CD14-positive monocyte (primary cell): ENCODE measurements at regions not wholly inside any gene's neighbourhood (a gene's known extent, or its start where the extent isn't known, plus 50 kb on each side); places are given as distances from the start of the nearest gene placed in this dataset.

ENCODE experiments used
- DNase-seq, 3 donors: peaks; one replicate each; pipeline ENCODE4 v3.0.0-alpha.2; 2011 to 2022
- H2AFZ ChIP-seq: 2 replicates; pipeline ENCODE4 v1.6.0; 2012; ENCODE audit warnings: mild to moderate bottlenecking, low read depth, low read length, inconsistent platforms; ENCODE audit not compliant: insufficient read depth, poor library complexity, severe bottlenecking
- H3K27ac ChIP-seq, 2 donors: 1 replicate in 1 of 2; 2 replicates in 1 of 2; pipeline ENCODE4 v1.5.1; 2012 to 2013; ENCODE audit warnings: low read length in 2 of 2, control low read depth in 1 of 2, inconsistent platforms in 1 of 2, low read depth in 1 of 2, mild to moderate bottlenecking in 1 of 2
- H3K27me3 ChIP-seq, 2 donors: one replicate each; pipeline versions ENCODE4 v1.6.0 to v1.6.1; 2011 to 2013; ENCODE audit warnings: low read length in 2 of 2; ENCODE audit not compliant: control insufficient read depth in 2 of 2, insufficient read depth in 2 of 2
- H3K36me3 ChIP-seq, 2 donors: replicated peaks in 1 of 2; 1 replicate in 1 of 2; 2 replicates in 1 of 2; pipeline versions ENCODE4 v1.5.1 to v1.6.1; 2012 to 2013; ENCODE audit warnings: low read length in 2 of 2, control low read depth in 1 of 2, inconsistent platforms in 1 of 2, mild to moderate bottlenecking in 1 of 2; ENCODE audit not compliant: insufficient read depth in 2 of 2, control insufficient read depth in 1 of 2
- H3K4me1 ChIP-seq, 2 donors: 1 replicate in 1 of 2; 2 replicates in 1 of 2; pipeline versions ENCODE4 v1.5.1 to v1.6.1; 2012 to 2013; ENCODE audit warnings: low read length in 2 of 2, control low read depth in 1 of 2, inconsistent platforms in 1 of 2, mild to moderate bottlenecking in 1 of 2, moderate library complexity in 1 of 2; ENCODE audit not compliant: insufficient read depth in 2 of 2, control insufficient read depth in 1 of 2
- H3K4me2 ChIP-seq: replicated peaks from 2 replicates; pipeline ENCODE3; 2012; ENCODE audit warnings: low read length, moderate library complexity, mild to moderate bottlenecking; ENCODE audit not compliant: poor library complexity, severe bottlenecking; ENCODE audit errors: extremely low read depth
- H3K4me3 ChIP-seq, 3 experiments: fragments of 200-600 bp in 1 of 3; sonication (generic) in 1 of 3; replicated peaks in 1 of 3; 1 replicate in 2 of 3; 2 replicates in 1 of 3; pipeline ENCODE4 v1.5.1; 2011 to 2013; ENCODE audit warnings: low read length in 3 of 3, mild to moderate bottlenecking in 3 of 3, control low read depth in 2 of 3, low read depth in 2 of 3, inconsistent platforms in 1 of 3, moderate library complexity in 1 of 3
- H3K79me2 ChIP-seq: 2 replicates; pipeline ENCODE4 v1.6.0; 2012; ENCODE audit warnings: mild to moderate bottlenecking, control low read depth, inconsistent platforms, low read length, moderate library complexity; ENCODE audit not compliant: insufficient read depth
- H3K9ac ChIP-seq: 2 replicates; pipeline ENCODE4 v1.6.0; 2017; ENCODE audit warnings: low read length, mild to moderate bottlenecking; ENCODE audit not compliant: insufficient read depth, poor library complexity, severe bottlenecking
- H3K9me3 ChIP-seq, 2 donors: replicated peaks in 1 of 2; 1 replicate in 1 of 2; 2 replicates in 1 of 2; pipeline versions ENCODE4 v1.5.1 to v1.6.1; 2012 to 2013; ENCODE audit warnings: low read length in 2 of 2, control low read depth in 1 of 2; ENCODE audit not compliant: control insufficient read depth in 1 of 2, insufficient read depth in 1 of 2
- H4K20me1 ChIP-seq: 2 replicates; pipeline ENCODE4 v1.6.0; 2012; ENCODE audit warnings: mild to moderate bottlenecking, low read length, control low read depth, moderate library complexity; ENCODE audit not compliant: insufficient read depth
- H3K27ac Mint-ChIP-seq, 7 donors: one replicate each; pipeline ENCODE4 v1.8.0; 2020; ENCODE audit warnings: mild to moderate bottlenecking in 7 of 7, mixed read lengths in 7 of 7, moderate library complexity in 6 of 7, inconsistent platforms in 2 of 7
- H3K27me3 Mint-ChIP-seq, 3 donors: one replicate each; pipeline ENCODE4 v1.8.0; 2021 to 2022; ENCODE audit warnings: low read depth in 3 of 3, mild to moderate bottlenecking in 3 of 3, mixed read lengths in 3 of 3, moderate library complexity in 3 of 3, inconsistent platforms in 1 of 3
- H3K36me3 Mint-ChIP-seq, 2 donors: one replicate each; pipeline ENCODE4 v1.8.0; 2020; ENCODE audit warnings: mixed read lengths in 2 of 2, inconsistent platforms in 1 of 2, mild to moderate bottlenecking in 1 of 2
- H3K4me1 Mint-ChIP-seq: one replicate; pipeline ENCODE4 v1.8.0; 2020; ENCODE audit warnings: mild to moderate bottlenecking, mixed read lengths
- H3K4me3 Mint-ChIP-seq, 2 donors: one replicate each; pipeline ENCODE4 v1.8.0; 2020; ENCODE audit warnings: mild to moderate bottlenecking in 2 of 2, mixed read lengths in 2 of 2, moderate library complexity in 1 of 2
- H3K9me3 Mint-ChIP-seq, 7 donors: one replicate each; pipeline ENCODE4 v1.8.0; 2020 to 2022; ENCODE audit warnings: mixed read lengths in 7 of 7, mild to moderate bottlenecking in 6 of 7, moderate library complexity in 6 of 7, inconsistent platforms in 2 of 7
- WGBS: methylation state at CpG from one replicate; pipeline ENCODE4 v1.1.5; 2013; ENCODE audit warnings: missing lambda C conversion rate; ENCODE audit not compliant: insufficient coverage; 5-methylcytosine and 5-hydroxymethylcytosine counted together
- intact Hi-C, 2 donors: fragments of 100-400 bp; cut with micrococcal nuclease; formaldehyde crosslinking; loops; one replicate each; pipeline versions ENCODE4 v1.15.0 to v1.15.1; 2023
- TF ChIP-seq, protein P1 (sequence below): fragments of 200-600 bp; IDR thresholded peaks from one replicate; pipeline ENCODE4 v1.8.0; 2022; ENCODE audit warnings: antibody characterized with exemption, mild to moderate bottlenecking

- DNase-seq, result no peak
- TF ChIP-seq, protein P1, sequence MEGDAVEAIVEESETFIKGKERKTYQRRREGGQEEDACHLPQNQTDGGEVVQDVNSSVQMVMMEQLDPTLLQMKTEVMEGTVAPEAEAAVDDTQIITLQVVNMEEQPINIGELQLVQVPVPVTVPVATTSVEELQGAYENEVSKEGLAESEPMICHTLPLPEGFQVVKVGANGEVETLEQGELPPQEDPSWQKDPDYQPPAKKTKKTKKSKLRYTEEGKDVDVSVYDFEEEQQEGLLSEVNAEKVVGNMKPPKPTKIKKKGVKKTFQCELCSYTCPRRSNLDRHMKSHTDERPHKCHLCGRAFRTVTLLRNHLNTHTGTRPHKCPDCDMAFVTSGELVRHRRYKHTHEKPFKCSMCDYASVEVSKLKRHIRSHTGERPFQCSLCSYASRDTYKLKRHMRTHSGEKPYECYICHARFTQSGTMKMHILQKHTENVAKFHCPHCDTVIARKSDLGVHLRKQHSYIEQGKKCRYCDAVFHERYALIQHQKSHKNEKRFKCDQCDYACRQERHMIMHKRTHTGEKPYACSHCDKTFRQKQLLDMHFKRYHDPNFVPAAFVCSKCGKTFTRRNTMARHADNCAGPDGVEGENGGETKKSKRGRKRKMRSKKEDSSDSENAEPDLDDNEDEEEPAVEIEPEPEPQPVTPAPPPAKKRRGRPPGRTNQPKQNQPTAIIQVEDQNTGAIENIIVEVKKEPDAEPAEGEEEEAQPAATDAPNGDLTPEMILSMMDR, result no peak
- no peak overlapping the region for H3K9ac ChIP-seq
- no peaks in the 10 kb centered on the region for H4K20me1 ChIP-seq
- H3K36me3 ChIP-seq, result no peaks in the 10 kb centered on the region
- Mint-ChIP-seq H3K9me3 (peaks cover 0 to 3% (median 2%) of the 10 kb centered on the region in 7 donors), H3K27ac (no peak overlapping the region), H3K27me3 (peaks cover 0 to 3% (median 3%) of the 10 kb centered on the region in 3 donors), H3K4me1 (no peaks in the 10 kb centered on the region), H3K4me3 (no peak overlapping the region), H3K36me3 (no peaks in the 10 kb centered on the region)
- no peaks in the 10 kb centered on the region for H3K4me1 ChIP-seq
- no peak overlapping the region for H3K4me2 ChIP-seq
- no peaks in the 10 kb centered on the region for H3K9me3 ChIP-seq
- H3K4me3 ChIP-seq, result no peak overlapping the region
- H3K27ac ChIP-seq, result no peak overlapping the region
- no peaks in the 10 kb centered on the region for H3K27me3 ChIP-seq
- no CpG with 5 or more reads among the region's 1 CpG for WGBS
- H3K79me2 ChIP-seq, result no peaks in the 10 kb centered on the region
- intact Hi-C loops, result no loop called here
- H2AFZ ChIP-seq, result no peak overlapping the region
These were observed 156.7 kb upstream of the ATP11B start for GRCh38 chr3:182636646-182637045.

GRCh38 chr3:182637350-182638110 lies 155.8 kb upstream of the ATP11B start:
- WGBS, result 85% methylated on average over 1 of the region's 2 CpGs
- no peak overlapping the region for H3K9ac ChIP-seq
- no peak overlapping the region for H3K4me3 ChIP-seq
- no peak overlapping the region for H3K4me2 ChIP-seq
- H3K9me3 Mint-ChIP-seq, result peaks cover 0 to 4% (median 2%) of the 10 kb centered on the region in 7 donors
- H4K20me1 ChIP-seq, result no peaks in the 10 kb centered on the region
- H3K36me3 ChIP-seq, result no peaks in the 10 kb centered on the region
- intact Hi-C loops, result no loop called here
- no peak overlapping the region for H3K4me3 Mint-ChIP-seq
- H2AFZ ChIP-seq, result no peak overlapping the region
- no peaks in the 10 kb centered on the region for H3K9me3 ChIP-seq
- no peak overlapping the region for H3K27ac ChIP-seq
- H3K27me3 Mint-ChIP-seq, result peaks cover 0 to 3% (median 3%) of the 10 kb centered on the region in 3 donors
- TF ChIP-seq, protein P1, result no peak
- H3K36me3 Mint-ChIP-seq, result no peaks in the 10 kb centered on the region
- no peaks in the 10 kb centered on the region for H3K79me2 ChIP-seq
- H3K4me1 ChIP-seq, result no peaks in the 10 kb centered on the region
- DNase-seq, result no peak
- peak overlapping the region in 1 of 7 donors; percentile 55 for H3K27ac Mint-ChIP-seq
- H3K4me1 Mint-ChIP-seq, result no peaks in the 10 kb centered on the region
- no peaks in the 10 kb centered on the region for H3K27me3 ChIP-seq
